Smooth muscle cell (in vitro differentiated cells): ENCODE measurements at regions not wholly inside any gene's neighbourhood (a gene's known extent, or its start where the extent isn't known, plus 50 kb on each side); places are given as distances from the start of the nearest gene placed in this dataset.

Source experiments
- DNase-seq: peaks from one replicate; lab custom pipeline; 2025; ENCODE audit not compliant: unreplicated experiment; lab: John Stamatoyannopoulos, UW
- H2AFZ ChIP-seq: fragments of 200-600 bp; sonication (generic); 2 replicates; pipeline ENCODE4 v1.6.0; 2016; ENCODE audit warnings: antibody characterized with exemption, low read depth, mild to moderate bottlenecking
- H3F3A ChIP-seq: fragments of 200-600 bp; sonication (generic); 2 replicates; pipeline ENCODE4 v1.6.0; 2017; ENCODE audit warnings: antibody characterized with exemption, low read depth
- H3K27ac ChIP-seq: fragments of 200-600 bp; sonication (generic); 2 replicates; pipeline ENCODE4 v1.5.1; 2016; ENCODE audit warnings: low read depth, mild to moderate bottlenecking
- H3K27me3 ChIP-seq: fragments of 200-600 bp; sonication (generic); 2 replicates; pipeline ENCODE4 v1.6.1; 2016; ENCODE audit warnings: low read depth, mild to moderate bottlenecking
- H3K36me3 ChIP-seq: fragments of 200-600 bp; sonication (generic); 2 replicates; pipeline ENCODE4 v1.5.1; 2016; ENCODE audit warnings: low read depth
- H3K4me1 ChIP-seq: fragments of 200-600 bp; sonication (generic); 2 replicates; pipeline ENCODE4 v1.5.1; 2016; ENCODE audit warnings: low read depth
- H3K4me2 ChIP-seq: fragments of 200-600 bp; sonication (generic); 2 replicates; pipeline ENCODE4 v1.6.0; 2016; ENCODE audit warnings: mild to moderate bottlenecking
- H3K4me3 ChIP-seq: fragments of 200-600 bp; sonication (generic); 2 replicates; pipeline ENCODE4 v1.5.1; 2016; ENCODE audit warnings: mild to moderate bottlenecking
- H3K79me2 ChIP-seq: fragments of 200-600 bp; sonication (generic); 2 replicates; pipeline ENCODE4 v1.6.0; 2016; ENCODE audit warnings: low read depth, mild to moderate bottlenecking
- H3K9ac ChIP-seq: fragments of 200-600 bp; sonication (generic); 2 replicates; pipeline ENCODE4 v1.6.0; 2016; ENCODE audit warnings: low read depth
- H3K9me3 ChIP-seq: fragments of 200-600 bp; sonication (generic); replicated peaks from 2 replicates; pipeline ENCODE4 v1.5.1; 2016; ENCODE audit warnings: low read depth
- H4K20me1 ChIP-seq: fragments of 200-600 bp; sonication (generic); 2 replicates; pipeline ENCODE4 v1.6.0; 2016; ENCODE audit warnings: low read depth
- CTCF ChIP-seq: fragments of 200-600 bp; sonication (generic); IDR thresholded peaks from 2 replicates; pipeline ENCODE4 v1.5.1; 2017; ENCODE audit warnings: borderline replicate concordance, mild to moderate bottlenecking, antibody characterized with exemption; ENCODE audit not compliant: insufficient read depth, poor library complexity, severe bottlenecking
- WGBS: methylation state at CpG from one replicate; pipeline ENCODE4 v1.1.7; 2016; ENCODE audit warnings: low lambda C conversion rate; 5-methylcytosine and 5-hydroxymethylcytosine counted together

GRCh38 chr16:9302072-9302471 is 210.6 kb downstream of the HAPSTR1 start:
- Histone ChIP-seq H3K4me1 (no peaks in the 10 kb centered on the region), H3F3A (no peaks in the 10 kb centered on the region), H3K79me2 (no peaks in the 10 kb centered on the region), H3K9ac (no peak overlapping the region), H4K20me1 (no peaks in the 10 kb centered on the region), H3K4me2 (no peak overlapping the region), H3K27ac (no peak overlapping the region), H3K4me3 (no peak overlapping the region), H2AFZ (no peak overlapping the region), H3K36me3 (no peaks in the 10 kb centered on the region), H3K9me3 (no peaks in the 10 kb centered on the region), H3K27me3 (no peaks in the 10 kb centered on the region)
- DNase-seq: no peak
- 94% methylated on average over 6 of the region's 6 CpGs for WGBS
- TF ChIP-seq CTCF: no peak

GRCh38 chr16:9306753-9307152 is 215.3 kb downstream of the HAPSTR1 start:
- no peak for TF ChIP-seq CTCF
- H2AFZ ChIP-seq: no peak overlapping the region
- H3K27ac ChIP-seq: no peak overlapping the region
- H3K79me2 ChIP-seq: no peaks in the 10 kb centered on the region
- WGBS: 86% methylated on average over 3 of the region's 3 CpGs
- H3K4me2 ChIP-seq: no peak overlapping the region
- H3K27me3 ChIP-seq: peaks cover 5% of the 10 kb centered on the region
- H3K4me3 ChIP-seq: no peak overlapping the region
- no peaks in the 10 kb centered on the region for H3F3A ChIP-seq
- H3K36me3 ChIP-seq: no peaks in the 10 kb centered on the region
- DNase-seq: no peak
- no peaks in the 10 kb centered on the region for H4K20me1 ChIP-seq
- H3K4me1 ChIP-seq: no peaks in the 10 kb centered on the region
- H3K9me3 ChIP-seq: no peaks in the 10 kb centered on the region
- H3K9ac ChIP-seq: no peak overlapping the region

- no peaks in the 10 kb centered on the region for H3K9me3 ChIP-seq
- no peaks in the 10 kb centered on the region for H3K4me1 ChIP-seq
- H3K4me3 ChIP-seq: no peak overlapping the region
- DNase-seq: no peak
- no peak for TF ChIP-seq CTCF
- H3K27me3 ChIP-seq: peaks cover 5% of the 10 kb centered on the region
- no peak overlapping the region for H3K9ac ChIP-seq
- no peaks in the 10 kb centered on the region for H3F3A ChIP-seq
- H3K79me2 ChIP-seq: no peaks in the 10 kb centered on the region
- no peaks in the 10 kb centered on the region for H4K20me1 ChIP-seq
- no peak overlapping the region for H2AFZ ChIP-seq
- H3K4me2 ChIP-seq: no peak overlapping the region
- H3K27ac ChIP-seq: no peak overlapping the region
- no peaks in the 10 kb centered on the region for H3K36me3 ChIP-seq
- 86% methylated on average over 4 of the region's 4 CpGs for WGBS
Measured at GRCh38 chr16:9307446-9307845, 216.0 kb downstream of the HAPSTR1 start.

GRCh38 chr16:9308356-9308801 is 216.9 kb downstream of the HAPSTR1 start:
- TF ChIP-seq CTCF: no peak
- no peaks in the 10 kb centered on the region for H3K79me2 ChIP-seq
- H3K4me2 ChIP-seq: no peak overlapping the region
- no peak overlapping the region for H2AFZ ChIP-seq
- H3K36me3 ChIP-seq: no peaks in the 10 kb centered on the region
- no peaks in the 10 kb centered on the region for H4K20me1 ChIP-seq
- H3K27me3 ChIP-seq: peaks cover 5% of the 10 kb centered on the region
- H3K4me3 ChIP-seq: no peak overlapping the region
- H3F3A ChIP-seq: no peaks in the 10 kb centered on the region
- H3K27ac ChIP-seq: no peak overlapping the region
- H3K4me1 ChIP-seq: no peaks in the 10 kb centered on the region
- WGBS: 74% methylated on average over 8 of the region's 8 CpGs
- DNase-seq: no peak
- no peaks in the 10 kb centered on the region for H3K9me3 ChIP-seq
- H3K9ac ChIP-seq: no peak overlapping the region
